ENCODE measurements at regions not wholly inside any gene's neighbourhood (a gene's known extent, or its start where the extent isn't known, plus 50 kb on each side); places are given as distances from the start of the nearest gene placed in this dataset.

- no peak overlapping the region for H3K4me3 ChIP-seq (ENCODE audit: low read depth, low read length)
- no peak for DNase-seq (ENCODE audit: low read depth)
- no peak for TF ChIP-seq MAX (IDR thresholded peaks at IDR 0.05; ENCODE audit: low read depth, low read length)
- TF ChIP-seq CTCF (IDR thresholded peaks at IDR 0.05; ENCODE audit: low read depth, low read length): no peak
- no peak for TF ChIP-seq POLR2A (IDR thresholded peaks at IDR 0.05; ENCODE audit: extremely low read depth, insufficient read length)
- TF ChIP-seq MYC (IDR thresholded peaks at IDR 0.05; ENCODE audit: low read depth, low read length): no peak
These were observed 908.6 kb upstream of the EDIL3 start for GRCh38 chr5:85293145-85293785.

GRCh38 chr5:85304524-85304923, 919.8 kb upstream of the EDIL3 start:
- TF ChIP-seq MAX (IDR thresholded peaks at IDR 0.05; ENCODE audit: low read depth, low read length) (no peak), CTCF (IDR thresholded peaks at IDR 0.05; ENCODE audit: low read depth, low read length) (no peak), MYC (IDR thresholded peaks at IDR 0.05; ENCODE audit: low read depth, low read length) (no peak), POLR2A (IDR thresholded peaks at IDR 0.05; ENCODE audit: extremely low read depth, insufficient read length) (no peak)
- DNase-seq (ENCODE audit: low read depth): no peak
- H3K4me3 ChIP-seq (ENCODE audit: low read depth, low read length): no peak overlapping the region

GRCh38 chr5:85305766-85306165, 921.1 kb upstream of the EDIL3 start:
- DNase-seq (ENCODE audit: low read depth): no peak
- TF ChIP-seq MYC (IDR thresholded peaks at IDR 0.05; ENCODE audit: low read depth, low read length): no peak
- no peak for TF ChIP-seq POLR2A (IDR thresholded peaks at IDR 0.05; ENCODE audit: extremely low read depth, insufficient read length)
- no peak for TF ChIP-seq CTCF (IDR thresholded peaks at IDR 0.05; ENCODE audit: low read depth, low read length)
- TF ChIP-seq MAX (IDR thresholded peaks at IDR 0.05; ENCODE audit: low read depth, low read length): no peak
- H3K4me3 ChIP-seq (ENCODE audit: low read depth, low read length): no peak overlapping the region

- DNase-seq (ENCODE audit: low read depth): no peak
- no peak overlapping the region for H3K4me3 ChIP-seq (ENCODE audit: low read depth, low read length)
- TF ChIP-seq POLR2A (IDR thresholded peaks at IDR 0.05; ENCODE audit: extremely low read depth, insufficient read length) (no peak), CTCF (IDR thresholded peaks at IDR 0.05; ENCODE audit: low read depth, low read length) (no peak), MYC (IDR thresholded peaks at IDR 0.05; ENCODE audit: low read depth, low read length) (no peak), MAX (IDR thresholded peaks at IDR 0.05; ENCODE audit: low read depth, low read length) (no peak)
These were observed 926.9 kb upstream of the EDIL3 start for GRCh38 chr5:85311536-85311935.

- DNase-seq (ENCODE audit: low read depth): no peak
- no peak overlapping the region for H3K4me3 ChIP-seq (ENCODE audit: low read depth, low read length)
- TF ChIP-seq CTCF (IDR thresholded peaks at IDR 0.05; ENCODE audit: low read depth, low read length) (no peak), POLR2A (IDR thresholded peaks at IDR 0.05; ENCODE audit: extremely low read depth, insufficient read length) (no peak), MYC (IDR thresholded peaks at IDR 0.05; ENCODE audit: low read depth, low read length) (no peak), MAX (IDR thresholded peaks at IDR 0.05; ENCODE audit: low read depth, low read length) (no peak)
These were observed 935.8 kb upstream of the EDIL3 start for GRCh38 chr5:85320495-85320894.

Measured in NB4 (cell line).